Trophoblast cell (in vitro differentiated cells and primary cell): ENCODE measurements at regions not wholly inside any gene's neighbourhood (a gene's known extent, or its start where the extent isn't known, plus 50 kb on each side); places are given as distances from the start of the nearest gene placed in this dataset.

Experiments used
- DNase-seq, 2 donors: peaks; one replicate each; pipeline ENCODE4 v3.0.0-alpha.2; 2016
- H2AFZ ChIP-seq: 2 replicates; pipeline ENCODE4 v1.6.1; 2013; ENCODE audit warnings: low read length, moderate library complexity, mild to moderate bottlenecking; ENCODE audit not compliant: insufficient read depth, poor library complexity
- H2AK5ac ChIP-seq: 2 replicates; pipeline ENCODE4 v1.6.1; 2013; ENCODE audit warnings: mild to moderate bottlenecking, low read length
- H2BK120ac ChIP-seq: 2 replicates; pipeline ENCODE4 v1.6.1; 2013; ENCODE audit warnings: low read length, mild to moderate bottlenecking, moderate library complexity; ENCODE audit not compliant: insufficient read depth, poor library complexity
- H2BK12ac ChIP-seq: 2 replicates; pipeline ENCODE4 v1.6.1; 2013; ENCODE audit warnings: mild to moderate bottlenecking, low read length, moderate library complexity
- H2BK5ac ChIP-seq: 2 replicates; pipeline ENCODE4 v1.6.1; 2013; ENCODE audit warnings: low read length, low read depth, moderate library complexity, mild to moderate bottlenecking; ENCODE audit not compliant: poor library complexity
- H3K14ac ChIP-seq: 2 replicates; pipeline ENCODE4 v1.6.1; 2013; ENCODE audit warnings: mild to moderate bottlenecking, low read length
- H3K18ac ChIP-seq: 2 replicates; pipeline ENCODE4 v1.6.1; 2013; ENCODE audit warnings: mild to moderate bottlenecking, low read length
- H3K23ac ChIP-seq: 2 replicates; pipeline ENCODE4 v1.6.1; 2013; ENCODE audit warnings: low read length
- H3K27ac ChIP-seq: 2 replicates; pipeline ENCODE4 v1.5.1; 2013; ENCODE audit warnings: low read depth, mild to moderate bottlenecking, inconsistent platforms, low read length, moderate library complexity
- H3K27me3 ChIP-seq: 2 replicates; pipeline ENCODE4 v1.6.1; 2013; ENCODE audit warnings: inconsistent platforms, mild to moderate bottlenecking, low read length, moderate library complexity; ENCODE audit not compliant: insufficient read depth
- H3K36me3 ChIP-seq, 2 experiments: 1 replicate in 1 of 2; 2 replicates in 1 of 2; pipeline ENCODE4 v1.6.1; 2013; ENCODE audit warnings: low read length in 2 of 2, mild to moderate bottlenecking in 2 of 2, moderate library complexity in 1 of 2; ENCODE audit not compliant: insufficient read depth in 2 of 2, control insufficient read depth in 1 of 2
- H3K4ac ChIP-seq: 2 replicates; pipeline ENCODE4 v1.6.1; 2013; ENCODE audit warnings: low read depth, mild to moderate bottlenecking, low read length, moderate library complexity
- H3K4me1 ChIP-seq, 2 experiments: 1 replicate in 1 of 2; 2 replicates in 1 of 2; pipeline ENCODE4 v1.6.1; 2013; ENCODE audit warnings: low read length in 2 of 2, mild to moderate bottlenecking in 2 of 2, moderate library complexity in 1 of 2; ENCODE audit not compliant: insufficient read depth in 2 of 2, control insufficient read depth in 1 of 2
- H3K4me2 ChIP-seq: 2 replicates; pipeline ENCODE4 v1.6.1; 2013; ENCODE audit warnings: inconsistent platforms, mild to moderate bottlenecking, low read length, moderate library complexity
- H3K4me3 ChIP-seq: 2 replicates; pipeline ENCODE4 v1.5.1; 2013; ENCODE audit warnings: mild to moderate bottlenecking, low read depth, low read length, inconsistent platforms
- H3K79me1 ChIP-seq: one replicate; pipeline ENCODE4 v1.6.1; 2013; ENCODE audit warnings: low read length
- H3K79me2 ChIP-seq: 2 replicates; pipeline ENCODE4 v1.6.1; 2013; ENCODE audit warnings: low read length, mild to moderate bottlenecking; ENCODE audit not compliant: control insufficient read depth, insufficient read depth, poor library complexity
- H3K9ac ChIP-seq: 2 replicates; pipeline ENCODE4 v1.6.1; 2013; ENCODE audit warnings: mild to moderate bottlenecking, low read length
- H3K9me3 ChIP-seq: 2 replicates; pipeline ENCODE4 v1.6.1; 2013; ENCODE audit warnings: low read depth, mild to moderate bottlenecking, control low read depth, inconsistent platforms, low read length; ENCODE audit not compliant: insufficient read depth
- H4K12ac ChIP-seq: 2 replicates; pipeline ENCODE4 v1.6.1; 2013; ENCODE audit warnings: low read depth, mild to moderate bottlenecking, low read length, moderate library complexity
- H4K8ac ChIP-seq: 2 replicates; pipeline ENCODE4 v1.6.1; 2013; ENCODE audit warnings: low read depth, mild to moderate bottlenecking, low read length, moderate library complexity
- H4K91ac ChIP-seq: one replicate; pipeline ENCODE4 v1.6.1; 2013; ENCODE audit warnings: low read depth, mild to moderate bottlenecking, low read length, moderate library complexity
- WGBS: extraction: QIAGEN DNeasy Blood & Tissue Kit; methylation state at CpG from one replicate; pipeline ENCODE4 v1.1.7; 2013; ENCODE audit warnings: missing lambda C conversion rate; ENCODE audit not compliant: insufficient read length, insufficient coverage; ENCODE audit errors: extremely low coverage; 5-methylcytosine and 5-hydroxymethylcytosine counted together

DNA sequence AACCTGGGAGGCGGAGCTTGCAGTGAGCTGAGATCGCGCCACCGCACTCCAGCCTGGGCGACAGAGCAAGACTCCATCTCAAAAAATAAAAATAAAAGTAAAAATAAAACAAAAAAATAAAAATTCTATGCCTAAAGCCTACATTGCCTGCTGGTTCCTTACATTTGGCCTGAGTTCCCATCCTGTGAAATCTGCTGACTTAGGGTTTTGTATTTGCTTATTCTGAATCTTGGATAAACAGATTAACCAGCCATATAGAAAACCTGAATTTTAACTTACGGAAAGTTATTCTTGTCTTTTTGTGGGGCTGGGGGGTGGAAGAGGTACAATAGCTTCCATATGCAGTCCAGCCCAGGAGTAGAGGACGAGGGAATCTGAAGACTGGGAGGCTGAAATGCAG is 73.7 kb upstream of the UMPS start:
- Histone ChIP-seq H3K9me3 (no peaks in the 10 kb centered on the region), H3K4me2 (no peak overlapping the region), H3K79me2 (no peaks in the 10 kb centered on the region), H3K4ac (no peak overlapping the region), H2AK5ac (no peak overlapping the region), H3K79me1 (no peaks in the 10 kb centered on the region), H3K18ac (no peak overlapping the region), H3K9ac (no peak overlapping the region), H4K12ac (no peak overlapping the region), H3K4me1 (peaks cover 0 to 1% of the 10 kb centered on the region in 2 experiments), H3K4me3 (no peak overlapping the region), H3K27ac (no peak overlapping the region), H2BK5ac (no peak overlapping the region), H4K8ac (no peak overlapping the region), H2AFZ (no peak overlapping the region), H3K27me3 (no peaks in the 10 kb centered on the region), H3K23ac (no peak overlapping the region), H2BK12ac (no peak overlapping the region), H3K36me3 (peaks cover 8 to 27% of the 10 kb centered on the region in 2 experiments), H3K14ac (no peak overlapping the region), H4K91ac (no peak overlapping the region), H2BK120ac (no peak overlapping the region)
- no peak for DNase-seq
- WGBS, result no CpG with 5 or more reads among the region's 7 CpGs

- no peaks in the 10 kb centered on the region for H3K9me3 ChIP-seq
- no peaks in the 10 kb centered on the region for H3K27me3 ChIP-seq
- no peak overlapping the region for H4K12ac ChIP-seq
- H3K18ac ChIP-seq, result no peak overlapping the region
- DNase-seq, result no peak
- H2BK120ac ChIP-seq, result no peak overlapping the region
- no peak overlapping the region for H4K8ac ChIP-seq
- H4K91ac ChIP-seq, result no peak overlapping the region
- H3K79me1 ChIP-seq, result no peaks in the 10 kb centered on the region
- no peak overlapping the region for H2BK12ac ChIP-seq
- no peak overlapping the region for H3K14ac ChIP-seq
- H3K9ac ChIP-seq, result no peak overlapping the region
- no peak overlapping the region for H2AFZ ChIP-seq
- H2BK5ac ChIP-seq, result no peak overlapping the region
- no peak overlapping the region for H2AK5ac ChIP-seq
- H3K36me3 ChIP-seq, result peaks cover 10 to 27% of the 10 kb centered on the region in 2 experiments
- peaks cover 0 to 6% of the 10 kb centered on the region in 2 experiments for H3K4me1 ChIP-seq
- H3K79me2 ChIP-seq, result no peaks in the 10 kb centered on the region
- no peak overlapping the region for H3K4me2 ChIP-seq
- no peak overlapping the region for H3K23ac ChIP-seq
- no peak overlapping the region for H3K4ac ChIP-seq
- H3K4me3 ChIP-seq, result no peak overlapping the region
- no peak overlapping the region for H3K27ac ChIP-seq
- no CpG with 5 or more reads among the region's 4 CpGs for WGBS
Measured at GRCh38 chr3:124657138-124657537, 73.1 kb upstream of the UMPS start.

GRCh38 chr3:124658270-124658669 is 72.0 kb upstream of the UMPS start:
- Histone ChIP-seq H3K4me3 (no peak overlapping the region), H2BK12ac (no peak overlapping the region), H3K4me2 (no peak overlapping the region), H4K12ac (no peak overlapping the region), H2AK5ac (no peak overlapping the region), H3K9ac (no peak overlapping the region), H2AFZ (no peak overlapping the region), H3K9me3 (no peaks in the 10 kb centered on the region), H3K4me1 (peaks cover 0 to 6% of the 10 kb centered on the region in 2 experiments), H2BK120ac (no peak overlapping the region), H3K79me1 (no peaks in the 10 kb centered on the region), H3K18ac (no peak overlapping the region), H3K23ac (no peak overlapping the region), H4K8ac (no peak overlapping the region), H3K14ac (no peak overlapping the region), H3K4ac (no peak overlapping the region), H2BK5ac (no peak overlapping the region), H3K27ac (no peak overlapping the region), H3K27me3 (no peaks in the 10 kb centered on the region), H3K79me2 (no peaks in the 10 kb centered on the region), H4K91ac (no peak overlapping the region), H3K36me3 (peaks cover 10 to 24% of the 10 kb centered on the region in 2 experiments)
- no peak for DNase-seq
- no CpG with 5 or more reads among the region's 12 CpGs for WGBS

DNA sequence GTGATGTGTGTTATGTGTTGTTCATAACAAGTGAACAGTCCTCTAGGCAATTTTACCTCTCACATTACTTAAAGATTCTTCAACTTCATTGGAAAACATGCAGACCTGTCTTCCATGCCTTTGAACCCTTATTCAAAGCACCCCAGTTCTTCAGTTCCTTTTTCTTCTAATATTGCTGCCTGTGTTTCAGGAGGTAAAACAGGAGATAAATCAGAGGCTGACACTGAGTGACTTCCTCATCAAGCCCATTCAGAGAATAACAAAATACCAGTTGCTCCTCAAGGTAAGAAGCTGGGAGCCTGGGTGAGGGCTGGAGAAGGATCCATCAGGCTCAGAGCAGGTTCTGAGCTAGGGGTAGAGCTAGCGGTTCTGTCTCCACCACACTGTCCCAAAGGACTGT is 71.1 kb upstream of the UMPS start:
- no CpG with 5 or more reads among the region's 1 CpG for WGBS
- H2AK5ac ChIP-seq, result no peak overlapping the region
- H3K79me1 ChIP-seq, result peaks cover 3% of the 10 kb centered on the region
- no peak overlapping the region for H3K9ac ChIP-seq
- no peak overlapping the region for H2BK12ac ChIP-seq
- no peak overlapping the region for H4K91ac ChIP-seq
- no peak overlapping the region for H4K12ac ChIP-seq
- H3K27me3 ChIP-seq, result no peaks in the 10 kb centered on the region
- H3K4me3 ChIP-seq, result no peak overlapping the region
- H2BK5ac ChIP-seq, result no peak overlapping the region
- H3K18ac ChIP-seq, result no peak overlapping the region
- no peak overlapping the region for H2AFZ ChIP-seq
- no peak overlapping the region for H3K23ac ChIP-seq
- H3K36me3 ChIP-seq, result peaks cover 10 to 24% of the 10 kb centered on the region in 2 experiments
- no peak overlapping the region for H3K14ac ChIP-seq
- H2BK120ac ChIP-seq, result no peak overlapping the region
- H3K4me2 ChIP-seq, result no peak overlapping the region
- H4K8ac ChIP-seq, result no peak overlapping the region
- peaks cover 0 to 11% of the 10 kb centered on the region in 2 experiments for H3K4me1 ChIP-seq
- H3K27ac ChIP-seq, result no peak overlapping the region
- H3K79me2 ChIP-seq, result no peaks in the 10 kb centered on the region
- H3K4ac ChIP-seq, result no peak overlapping the region
- no peak for DNase-seq
- H3K9me3 ChIP-seq, result no peaks in the 10 kb centered on the region
